HEK293 (cell line): ENCODE measurements at regions not wholly inside any gene's neighbourhood (a gene's known extent, or its start where the extent isn't known, plus 50 kb on each side); places are given as distances from the start of the nearest gene placed in this dataset.
A peak's percentile ranks its signal among the peaks of the same experiment; 100 is the strongest.

Source experiments
- HOXC10 ChIP-seq: sonication (generic); formaldehyde crosslinking; IDR thresholded peaks from 2 replicates; pipeline ENCODE4 v1.8.1; 2023; ENCODE audit warnings: mild to moderate bottlenecking, missing genetic modification reagents
- IKZF3 ChIP-seq: fragments of 450-650 bp; IDR thresholded peaks from 2 replicates; pipeline ENCODE4 v1.5.0; 2018; ENCODE audit warnings: missing biosample characterization, mild to moderate bottlenecking, missing genetic modification characterization, moderate library complexity
- KLF1 ChIP-seq: fragments of 450-650 bp; formaldehyde crosslinking; IDR thresholded peaks from 2 replicates; pipeline ENCODE4 v1.5.1; 2016; ENCODE audit warnings: missing biosample characterization, missing genetic modification characterization
- PRDM6 ChIP-seq: fragments of 450-650 bp; formaldehyde crosslinking; IDR thresholded peaks from 2 replicates; pipeline ENCODE4 v1.5.1; 2017; ENCODE audit warnings: missing biosample characterization, missing genetic modification characterization
- TCF7L2 ChIP-seq: IDR thresholded peaks from 2 replicates; pipeline ENCODE4 v1.6.1; 2011; ENCODE audit warnings: low read depth, mild to moderate bottlenecking, inconsistent platforms, low read length, moderate library complexity, borderline replicate concordance
- ZBTB11 ChIP-seq: fragments of 450-650 bp; formaldehyde crosslinking; conservative IDR thresholded peaks from 2 replicates; pipeline ENCODE4 v1.5.1; 2016; ENCODE audit warnings: low read depth, missing biosample characterization, missing genetic modification characterization
- ZBTB8A ChIP-seq: fragments of 450-650 bp; formaldehyde crosslinking; IDR thresholded peaks from 2 replicates; pipeline ENCODE4 v1.5.1; 2016; ENCODE audit warnings: missing biosample characterization, missing genetic modification characterization
- ZFP41 ChIP-seq: fragments of 450-650 bp; formaldehyde crosslinking; IDR thresholded peaks from 2 replicates; pipeline ENCODE4 v1.5.1; 2016; ENCODE audit warnings: missing biosample characterization, missing genetic modification characterization, borderline replicate concordance
- ZNF112 ChIP-seq: fragments of 450-650 bp; formaldehyde crosslinking; IDR thresholded peaks from 2 replicates; pipeline ENCODE4 v1.5.0; 2017; ENCODE audit warnings: missing biosample characterization, missing genetic modification characterization
- ZNF132 ChIP-seq: fragments of 450-650 bp; formaldehyde crosslinking; IDR thresholded peaks from 2 replicates; pipeline ENCODE4 v1.5.1; 2017; ENCODE audit warnings: missing biosample characterization, missing genetic modification characterization, borderline replicate concordance
- ZNF174 ChIP-seq: fragments of 450-650 bp; formaldehyde crosslinking; IDR thresholded peaks from 2 replicates; pipeline ENCODE4 v1.5.0; 2017; ENCODE audit warnings: missing biosample characterization, mild to moderate bottlenecking, missing genetic modification characterization
- ZNF18 ChIP-seq: fragments of 450-650 bp; formaldehyde crosslinking; IDR thresholded peaks from 2 replicates; pipeline ENCODE4 v1.5.1; 2016; ENCODE audit warnings: missing biosample characterization, missing genetic modification characterization
- ZNF184 ChIP-seq: fragments of 450-650 bp; IDR thresholded peaks from 2 replicates; pipeline ENCODE4 v1.5.1; 2018; ENCODE audit warnings: missing biosample characterization, mild to moderate bottlenecking, missing genetic modification characterization
- ZNF202 ChIP-seq: fragments of 450-650 bp; formaldehyde crosslinking; IDR thresholded peaks from 2 replicates; pipeline ENCODE4 v1.5.1; 2016; ENCODE audit warnings: missing biosample characterization, missing genetic modification characterization, borderline replicate concordance
- ZNF530 ChIP-seq: fragments of 450-650 bp; formaldehyde crosslinking; IDR thresholded peaks from 2 replicates; pipeline ENCODE4 v1.5.1; 2016; ENCODE audit warnings: low read depth, missing biosample characterization, missing genetic modification characterization
- ZNF629 ChIP-seq: fragments of 450-650 bp; formaldehyde crosslinking; IDR thresholded peaks from 2 replicates; pipeline ENCODE4 v1.5.1; 2017; ENCODE audit warnings: missing biosample characterization, missing genetic modification characterization
- ZNF677 ChIP-seq: fragments of 450-650 bp; IDR thresholded peaks from 2 replicates; pipeline ENCODE4 v1.5.0; 2018; ENCODE audit warnings: missing biosample characterization, mild to moderate bottlenecking, missing genetic modification characterization, moderate library complexity
- ZNF704 ChIP-seq: fragments of 450-650 bp; formaldehyde crosslinking; IDR thresholded peaks from 2 replicates; pipeline ENCODE4 v1.5.1; 2016; ENCODE audit warnings: missing biosample characterization, missing genetic modification characterization
- ZNF785 ChIP-seq: fragments of 450-650 bp; formaldehyde crosslinking; IDR thresholded peaks from 2 replicates; pipeline ENCODE4 v1.5.1; 2016; ENCODE audit warnings: missing biosample characterization, missing genetic modification characterization
- ZSCAN5A ChIP-seq: fragments of 450-650 bp; formaldehyde crosslinking; IDR thresholded peaks from 2 replicates; pipeline ENCODE4 v1.5.1; 2016; ENCODE audit warnings: missing biosample characterization, missing genetic modification characterization
- ZXDB ChIP-seq: fragments of 450-650 bp; formaldehyde crosslinking; IDR thresholded peaks from 2 replicates; pipeline ENCODE4 v1.5.1; 2016; ENCODE audit warnings: missing biosample characterization, missing genetic modification characterization

DNA sequence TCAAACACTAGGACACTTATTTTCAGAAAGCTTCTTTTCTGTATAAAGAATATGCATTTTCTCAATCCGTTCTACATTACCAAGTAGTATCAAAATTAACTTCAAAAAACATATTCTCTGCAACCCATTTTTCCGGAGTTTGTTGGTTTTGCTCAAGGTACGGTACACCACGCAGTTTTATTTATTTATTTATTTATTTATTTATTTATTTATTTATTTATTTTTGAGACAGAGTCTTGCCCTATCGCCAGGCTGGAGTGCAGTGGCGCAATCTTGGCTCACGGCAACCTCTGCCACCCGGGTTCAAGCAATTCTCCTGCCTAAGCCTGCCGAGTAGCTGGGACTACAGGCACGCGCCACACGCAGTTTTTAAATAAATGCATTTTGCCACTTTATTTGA lies 900.3 kb downstream of the CBLN2 start (continued):
- TF ChIP-seq ZNF18 = no peak
- TF ChIP-seq ZBTB11 (tag by site-specific recombination) = peak; percentile 65
- TF ChIP-seq ZNF677 (tag by site-specific recombination) = no peak
- no peak for TF ChIP-seq ZNF785 (tag by site-specific recombination)
- no peak for TF ChIP-seq IKZF3 (tag by site-specific recombination)
- TF ChIP-seq PRDM6 (tag by site-specific recombination) = no peak
- no peak for TF ChIP-seq TCF7L2
- TF ChIP-seq ZFP41 (tag by site-specific recombination) = no peak
- no peak for TF ChIP-seq ZNF112 (tag by site-specific recombination)
- no peak for TF ChIP-seq ZNF132
- no peak for TF ChIP-seq ZNF530
- peak; percentile 28; the same call in 1 of the 2 replicates for TF ChIP-seq ZBTB8A (tag by site-specific recombination)
- no peak for TF ChIP-seq ZNF704
- peak; percentile 19; the same call in 1 of the 2 replicates for TF ChIP-seq ZNF202 (tag by site-specific recombination)
- no peak for TF ChIP-seq ZNF174 (tag by site-specific recombination)
- no peak for TF ChIP-seq ZNF184 (tag by site-specific recombination)
- no peak for TF ChIP-seq ZSCAN5A (tag by site-specific recombination)
- TF ChIP-seq ZNF629 (tag by site-specific recombination) = peak; percentile 28; the same call in 1 of the 2 replicates
- peak; percentile 27; the same call in 1 of the 2 replicates for TF ChIP-seq ZXDB (tag by site-specific recombination)
- TF ChIP-seq KLF1 (tag by site-specific recombination) = no peak
- TF ChIP-seq HOXC10 (CRISPR knock-in tag) = no peak
- TF ChIP-seq, all 188 proteins: peak for 13
